Lower leg skin (tissue), 3 donors: ENCODE measurements at regions not wholly inside any gene's neighbourhood (a gene's known extent, or its start where the extent isn't known, plus 50 kb on each side); places are given as distances from the start of the nearest gene placed in this dataset.

Experiments
- POLR2A ChIP-seq, 2 donors: fragments of 450-650 bp; IDR thresholded peaks; one replicate each; pipeline ENCODE4 v1.6.1; 2016 to 2017; ENCODE audit warnings: antibody characterized with exemption in 2 of 2, mild to moderate bottlenecking in 1 of 2, moderate library complexity in 1 of 2
- TF ChIP-seq, protein P1 (sequence below), 3 donors: fragments of 450-650 bp; IDR thresholded peaks; one replicate each; pipeline ENCODE4 v1.5.1; 2016; ENCODE audit warnings: antibody characterized with exemption in 3 of 3, mild to moderate bottlenecking in 3 of 3, moderate library complexity in 2 of 3

DNA sequence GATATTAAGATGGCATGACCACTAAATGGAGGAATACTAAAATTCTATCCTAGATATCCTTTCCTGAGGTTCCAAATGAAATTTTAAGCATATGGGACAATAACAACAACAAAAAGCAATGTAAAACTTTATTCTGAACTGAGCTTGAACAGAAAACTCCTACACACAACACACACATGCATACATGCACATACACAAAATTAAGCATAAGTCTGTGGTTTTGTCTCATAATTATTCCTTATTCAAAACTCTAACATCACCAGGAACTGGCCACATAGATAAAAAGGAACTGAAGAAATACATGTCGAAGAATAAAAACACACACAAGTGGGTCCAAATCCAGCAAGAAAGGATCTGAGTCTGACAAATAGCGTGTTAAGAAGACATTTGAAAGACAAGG is 168.0 kb downstream of the COX18 start:
- TF ChIP-seq, protein P1, sequence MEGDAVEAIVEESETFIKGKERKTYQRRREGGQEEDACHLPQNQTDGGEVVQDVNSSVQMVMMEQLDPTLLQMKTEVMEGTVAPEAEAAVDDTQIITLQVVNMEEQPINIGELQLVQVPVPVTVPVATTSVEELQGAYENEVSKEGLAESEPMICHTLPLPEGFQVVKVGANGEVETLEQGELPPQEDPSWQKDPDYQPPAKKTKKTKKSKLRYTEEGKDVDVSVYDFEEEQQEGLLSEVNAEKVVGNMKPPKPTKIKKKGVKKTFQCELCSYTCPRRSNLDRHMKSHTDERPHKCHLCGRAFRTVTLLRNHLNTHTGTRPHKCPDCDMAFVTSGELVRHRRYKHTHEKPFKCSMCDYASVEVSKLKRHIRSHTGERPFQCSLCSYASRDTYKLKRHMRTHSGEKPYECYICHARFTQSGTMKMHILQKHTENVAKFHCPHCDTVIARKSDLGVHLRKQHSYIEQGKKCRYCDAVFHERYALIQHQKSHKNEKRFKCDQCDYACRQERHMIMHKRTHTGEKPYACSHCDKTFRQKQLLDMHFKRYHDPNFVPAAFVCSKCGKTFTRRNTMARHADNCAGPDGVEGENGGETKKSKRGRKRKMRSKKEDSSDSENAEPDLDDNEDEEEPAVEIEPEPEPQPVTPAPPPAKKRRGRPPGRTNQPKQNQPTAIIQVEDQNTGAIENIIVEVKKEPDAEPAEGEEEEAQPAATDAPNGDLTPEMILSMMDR (IDR thresholded peaks at IDR 0.05), result no peak
- TF ChIP-seq POLR2A (IDR thresholded peaks at IDR 0.05), result no peak
